NOMO-1 (cell line): ENCODE measurements at regions not wholly inside any gene's neighbourhood (a gene's known extent, or its start where the extent isn't known, plus 50 kb on each side); places are given as distances from the start of the nearest gene placed in this dataset.

Experiments
- DNase-seq, 2 experiments: peaks; one replicate each; lab custom pipeline; 2025; ENCODE audit not compliant: unreplicated experiment in 2 of 2; lab: John Stamatoyannopoulos, UW

DNA sequence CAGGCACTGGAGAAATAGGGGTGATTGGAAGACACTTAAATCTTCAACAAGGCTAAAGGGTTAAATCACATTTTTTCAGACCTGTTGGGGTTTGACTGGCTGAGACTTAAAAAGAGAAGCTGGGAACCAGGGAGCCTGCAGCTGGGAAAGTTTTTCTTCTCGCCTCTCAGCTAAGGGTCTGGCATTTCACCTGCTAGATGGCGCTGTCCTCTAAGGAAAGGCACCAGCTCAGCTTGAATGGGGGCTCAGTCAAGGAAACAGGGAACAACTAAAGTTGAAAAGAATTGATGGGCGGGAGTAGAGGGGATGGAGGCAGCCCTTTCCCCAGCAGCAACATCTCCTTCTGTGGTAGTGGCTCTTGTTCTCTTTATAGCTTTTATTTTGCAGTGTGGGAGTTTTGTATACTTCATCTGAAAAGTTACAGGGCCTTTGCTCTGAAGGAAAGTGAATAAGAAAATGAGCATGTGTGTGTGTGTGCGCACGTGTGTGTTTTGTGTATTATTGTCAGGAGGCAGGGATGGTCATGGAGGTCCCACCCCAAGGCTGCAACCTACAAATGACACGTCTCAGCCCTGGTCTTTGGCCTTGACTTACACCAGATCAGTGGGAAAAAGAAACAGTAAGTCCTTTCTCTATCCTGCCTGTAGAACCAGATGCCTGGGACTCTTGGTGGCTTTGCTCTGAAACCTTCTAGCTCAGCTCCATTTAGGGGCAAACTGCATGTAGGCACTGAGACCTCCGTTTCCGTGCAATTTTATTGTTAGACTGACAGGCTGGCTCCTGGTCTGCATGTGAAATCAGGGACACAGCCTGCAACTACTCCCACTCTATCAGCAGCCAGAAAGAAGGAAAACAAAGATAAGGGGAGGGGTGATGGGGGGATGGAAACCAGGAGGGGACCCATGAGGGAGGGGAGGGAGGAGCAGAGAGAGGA lies 316.2 kb upstream of the CLINT1 start:
- DNase-seq, result peak; percentile 50 to 51

DNA sequence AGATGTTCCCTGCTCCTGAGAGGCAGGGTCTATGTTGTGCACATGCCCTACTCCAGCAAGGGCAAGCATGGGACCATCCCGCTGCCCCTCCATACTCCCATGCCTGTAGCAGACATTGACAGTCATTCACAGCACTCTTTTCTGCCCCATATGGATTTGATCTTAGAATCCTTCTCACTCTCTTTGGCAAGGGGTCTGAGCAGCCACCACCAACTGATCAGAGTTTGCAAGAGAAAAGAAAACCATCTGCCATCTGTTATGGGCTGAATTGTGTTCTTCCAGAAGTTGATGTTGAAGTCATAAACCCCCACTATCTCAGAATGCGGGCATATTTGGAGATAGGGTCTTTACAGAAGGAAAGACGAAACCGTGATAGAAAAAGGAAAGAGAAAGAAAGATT lies 315.1 kb upstream of the CLINT1 start:
- DNase-seq, result no peak

DNA sequence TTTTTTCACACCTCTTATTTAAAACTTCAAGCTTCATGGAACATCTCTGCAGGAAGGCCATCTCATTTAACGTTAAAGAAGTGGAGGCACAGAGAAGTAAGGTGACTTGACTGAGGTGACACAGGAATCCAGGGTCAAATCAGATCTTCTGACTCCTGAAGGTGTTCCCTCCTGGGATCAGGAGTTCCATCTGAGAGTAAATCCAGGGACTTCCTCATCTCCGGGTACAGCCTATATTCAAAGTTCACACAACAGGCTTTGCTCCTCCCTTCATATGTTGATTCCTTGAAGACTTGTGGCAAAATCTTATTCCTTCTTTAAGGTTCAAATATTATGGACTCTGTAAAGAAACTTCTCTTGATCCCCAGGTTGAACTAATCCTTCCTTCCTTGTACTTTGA lies 313.1 kb upstream of the CLINT1 start:
- DNase-seq, result no peak

DNA sequence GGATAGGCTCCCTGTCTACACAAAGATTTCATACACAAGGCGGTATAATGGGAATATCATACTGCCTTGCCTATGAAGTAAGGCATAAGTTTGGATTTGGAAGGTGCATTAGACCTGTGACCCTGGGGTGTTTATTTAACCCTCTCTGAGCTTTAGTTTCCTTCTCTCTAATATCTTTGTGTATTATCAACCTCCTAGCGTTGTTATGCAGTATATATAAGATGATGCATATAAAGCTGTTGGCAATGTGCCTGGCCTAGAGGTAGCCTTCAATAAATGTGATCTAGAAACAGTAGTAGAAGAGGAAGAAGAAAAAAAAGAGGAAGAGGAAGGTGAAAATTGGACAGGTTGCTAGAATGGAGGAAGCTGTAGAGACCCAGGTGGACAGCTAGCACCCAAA lies 311.6 kb upstream of the CLINT1 start:
- DNase-seq, result peak in 1 of 2 experiments; percentile 2

DNA sequence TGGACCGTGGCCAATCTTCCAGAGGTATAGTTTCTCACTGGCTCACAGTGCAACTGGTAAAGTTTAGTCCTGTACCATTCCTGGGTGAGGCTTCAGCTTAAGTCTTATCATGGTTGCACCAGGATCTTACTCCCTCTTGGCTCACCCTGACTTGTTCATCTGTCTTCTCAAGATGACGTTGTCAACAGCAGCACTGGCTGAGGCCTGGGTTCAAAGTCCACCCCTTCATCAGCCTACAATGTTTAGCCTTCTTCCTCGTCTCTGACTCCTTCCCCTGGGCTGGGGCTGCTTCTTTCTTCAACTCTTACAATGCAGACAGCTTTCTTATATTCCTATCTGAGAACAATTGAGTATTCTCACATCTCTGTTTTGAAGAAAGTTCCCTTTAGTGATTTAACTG lies 311.1 kb upstream of the CLINT1 start:
- DNase-seq, result no peak

DNA sequence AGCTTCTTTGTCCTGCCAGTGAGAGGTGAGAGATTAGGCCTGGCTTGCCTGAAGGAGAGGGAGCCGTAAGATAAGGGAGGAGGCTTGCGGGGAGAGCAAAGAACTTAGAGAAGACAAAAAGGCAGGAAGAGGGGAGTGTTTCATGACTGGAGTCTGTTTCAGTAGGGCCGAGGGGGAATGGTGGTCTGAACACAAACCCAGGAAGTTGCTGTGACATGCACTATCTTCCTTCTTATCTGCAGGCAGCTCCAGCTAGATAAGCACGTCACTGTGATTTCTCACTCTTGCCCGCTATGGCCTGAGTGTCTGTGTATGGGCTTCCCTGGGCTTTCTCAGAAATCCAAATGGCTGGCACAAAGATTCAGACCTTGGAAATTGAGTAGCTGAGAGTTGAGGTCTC lies 307.5 kb upstream of the CLINT1 start:
- DNase-seq, result no peak

DNA sequence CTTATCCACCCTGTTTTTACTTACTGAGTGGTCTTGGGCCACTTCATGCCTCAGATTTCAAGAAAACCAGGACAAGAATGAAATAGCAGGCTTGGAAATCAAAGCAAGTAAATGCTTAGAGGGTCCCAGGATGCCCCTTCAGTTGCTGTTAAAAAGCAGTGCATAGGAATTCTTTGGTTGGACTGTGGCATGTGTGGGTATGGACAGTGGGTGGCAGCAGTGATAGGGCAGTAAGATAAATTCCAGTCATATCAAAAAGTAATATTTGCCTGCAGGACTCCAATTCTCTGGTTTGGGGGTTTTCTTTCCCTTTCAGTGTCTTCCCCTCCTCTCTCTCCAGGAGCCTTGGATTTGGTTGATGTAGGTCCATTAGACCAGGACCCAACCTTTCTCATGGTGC lies 306.7 kb upstream of the CLINT1 start:
- no peak for DNase-seq

DNA sequence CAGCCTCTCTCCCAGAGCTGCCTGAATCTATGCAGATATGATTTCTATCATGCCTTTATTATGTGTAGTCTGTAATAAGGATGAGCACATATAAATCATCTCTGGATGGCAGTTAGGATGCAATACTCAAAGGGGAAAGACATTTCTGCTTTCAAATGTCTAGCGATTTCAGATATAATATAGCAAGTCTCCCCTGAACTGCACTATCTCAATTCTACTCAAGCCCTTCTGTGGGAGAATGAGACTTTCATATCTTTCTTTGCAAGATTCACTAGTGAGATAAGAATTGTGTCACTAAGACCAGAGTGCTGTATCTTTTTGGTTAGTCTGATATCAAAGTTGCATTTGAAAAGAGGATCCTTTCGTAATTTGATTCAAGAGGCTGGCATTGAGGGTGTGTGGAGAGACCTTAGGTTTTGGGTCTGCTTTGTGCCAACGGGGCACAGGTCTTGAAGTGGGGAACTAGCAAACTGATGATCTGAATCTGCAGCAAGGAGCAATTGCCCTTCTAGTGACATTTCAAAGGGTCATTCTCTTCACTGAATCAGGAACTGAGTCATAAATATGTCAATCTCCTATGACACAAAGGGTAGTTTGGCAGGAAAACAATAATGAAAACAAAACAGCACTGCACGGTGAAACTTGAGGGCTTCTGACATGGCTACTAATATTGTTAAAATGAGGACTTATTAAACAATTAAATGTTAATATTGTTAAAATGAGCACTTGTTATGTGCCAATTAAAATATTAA lies 305.5 kb upstream of the CLINT1 start:
- DNase-seq, result no peak

DNA sequence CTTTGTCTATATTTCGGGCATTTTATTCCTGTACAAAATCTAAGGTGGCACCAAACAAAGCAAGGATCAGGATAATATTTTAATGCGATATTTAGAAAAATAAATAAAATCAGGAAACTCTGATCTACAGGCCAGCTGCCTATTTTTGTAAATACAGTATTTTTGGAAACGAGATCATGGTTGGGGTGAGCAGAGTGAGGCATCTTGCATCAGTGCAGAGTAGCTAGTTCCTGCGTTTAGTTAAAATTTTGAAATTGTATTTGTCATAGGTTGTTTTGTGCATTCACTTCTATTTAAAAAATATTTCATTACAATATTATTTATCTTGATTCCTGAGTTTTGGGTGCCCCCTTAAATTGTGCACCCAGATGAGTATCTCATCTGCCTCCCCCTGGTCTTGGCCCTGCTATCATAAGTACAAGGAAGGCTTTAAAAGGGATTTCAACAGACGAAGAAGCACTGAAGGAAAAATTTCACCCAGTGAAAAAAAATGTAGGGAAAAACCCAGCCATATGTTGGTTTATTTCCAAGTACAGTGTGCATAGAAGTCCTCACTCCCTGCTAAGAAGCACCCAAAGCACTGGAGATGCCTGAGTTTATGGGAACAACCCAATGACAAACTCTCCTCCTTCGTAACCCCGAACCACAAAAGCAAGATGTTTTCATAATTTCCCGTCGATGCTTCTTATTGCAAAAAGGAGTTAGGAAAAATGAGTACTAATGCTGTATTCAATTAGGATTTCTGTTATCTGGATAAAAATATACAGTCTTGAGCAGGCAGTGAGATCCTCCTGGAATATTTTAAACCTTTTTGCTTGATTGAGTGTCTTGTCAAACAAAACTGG lies 304.7 kb upstream of the CLINT1 start:
- no peak for DNase-seq

DNA sequence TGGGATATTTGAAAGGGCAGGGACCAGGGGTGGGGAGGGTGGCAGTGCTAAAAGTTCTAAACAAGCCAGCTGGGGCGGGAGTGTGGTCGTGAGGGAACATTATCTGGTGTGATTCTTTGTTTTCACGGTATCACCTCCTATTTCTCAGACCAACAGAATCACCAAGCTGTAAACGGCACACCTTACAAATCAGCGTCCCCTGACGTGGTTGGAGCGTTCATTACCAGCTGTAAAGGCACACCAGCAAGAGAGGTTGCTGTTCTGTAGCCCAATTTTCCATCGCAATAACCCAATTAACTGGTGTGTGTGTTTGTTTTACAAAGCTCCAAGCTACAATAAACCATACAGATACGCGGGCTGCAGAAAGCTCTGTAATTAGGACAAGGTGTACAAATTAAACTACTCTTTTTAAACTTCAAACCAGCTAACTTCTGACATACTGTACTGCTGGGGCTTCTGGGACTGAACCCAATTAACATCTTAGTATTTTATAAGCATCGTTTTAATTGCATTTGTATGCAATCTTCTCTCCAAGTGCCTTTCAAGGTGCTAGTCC lies 303.6 kb upstream of the CLINT1 start:
- DNase-seq, result no peak

DNA sequence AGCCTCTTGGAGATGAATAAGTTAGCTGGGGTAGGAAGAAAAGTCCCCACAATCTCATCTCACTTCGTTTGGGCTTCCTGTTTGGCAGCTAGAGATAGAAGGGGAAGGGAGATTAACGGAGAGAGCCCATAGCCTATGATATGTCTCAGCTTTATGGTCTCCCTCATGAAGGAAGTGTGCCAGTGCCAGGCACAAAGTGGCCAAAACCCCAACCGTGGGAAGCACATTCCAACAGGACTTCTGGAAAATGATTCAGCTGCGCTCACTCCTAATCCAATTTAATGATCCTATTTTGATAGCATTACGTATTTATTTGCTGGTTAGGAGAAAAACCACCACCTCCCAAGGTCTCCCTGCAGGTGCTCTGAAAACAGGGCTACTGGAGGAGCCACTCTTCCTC lies 303.1 kb upstream of the CLINT1 start:
- no peak for DNase-seq

DNA sequence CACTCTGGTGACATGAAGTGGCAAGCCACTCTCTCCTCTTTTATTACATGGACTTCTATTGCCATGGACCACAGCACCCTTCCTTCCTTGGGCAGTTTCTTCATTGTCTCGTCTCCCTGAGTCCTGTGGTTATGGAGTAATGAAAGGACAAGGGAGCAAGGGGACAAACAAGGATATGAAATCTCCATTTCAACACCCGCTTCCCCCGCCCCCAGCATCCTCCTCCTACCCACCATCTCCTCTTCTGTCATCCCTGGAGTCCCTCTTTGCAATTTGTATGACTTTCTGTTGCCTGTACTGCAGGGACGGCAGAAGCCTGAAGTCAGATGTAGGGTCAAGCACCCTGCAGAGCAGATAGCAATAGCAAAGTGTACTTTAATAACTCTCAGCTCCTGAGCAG lies 300.7 kb upstream of the CLINT1 start:
- no peak for DNase-seq

DNA sequence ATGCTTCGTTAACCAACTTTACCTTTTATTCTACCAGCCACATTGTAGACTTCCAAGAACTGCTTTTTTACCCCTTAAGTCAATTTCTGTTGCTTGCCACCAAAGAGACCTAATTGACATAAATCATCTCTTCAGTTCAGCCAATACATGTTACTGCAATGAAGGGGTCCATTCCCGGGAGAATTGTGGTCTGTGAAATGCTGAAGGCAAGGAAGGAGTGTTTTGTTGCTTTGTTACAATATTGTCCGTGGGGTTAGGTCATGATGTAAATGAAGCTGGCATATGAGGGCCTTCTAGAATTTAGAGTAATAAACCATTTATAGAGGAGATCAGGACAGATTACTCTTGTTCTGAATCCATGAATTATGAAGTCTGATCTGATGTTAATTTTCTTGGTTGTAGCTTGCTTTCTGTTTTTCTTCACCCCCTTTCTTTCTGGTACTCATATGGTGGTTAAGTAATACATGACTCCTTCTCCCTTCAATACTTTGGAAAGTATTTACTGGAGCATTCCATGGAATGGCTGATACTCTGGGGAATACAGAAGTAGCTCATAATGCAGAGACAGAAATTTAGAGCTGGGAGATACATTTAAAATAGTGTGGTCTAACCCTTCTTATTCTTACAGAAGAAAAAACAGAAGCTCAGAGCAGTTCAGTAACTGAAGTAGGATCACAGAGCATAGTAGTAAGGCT lies 297.0 kb upstream of the CLINT1 start:
- DNase-seq, result no peak

DNA sequence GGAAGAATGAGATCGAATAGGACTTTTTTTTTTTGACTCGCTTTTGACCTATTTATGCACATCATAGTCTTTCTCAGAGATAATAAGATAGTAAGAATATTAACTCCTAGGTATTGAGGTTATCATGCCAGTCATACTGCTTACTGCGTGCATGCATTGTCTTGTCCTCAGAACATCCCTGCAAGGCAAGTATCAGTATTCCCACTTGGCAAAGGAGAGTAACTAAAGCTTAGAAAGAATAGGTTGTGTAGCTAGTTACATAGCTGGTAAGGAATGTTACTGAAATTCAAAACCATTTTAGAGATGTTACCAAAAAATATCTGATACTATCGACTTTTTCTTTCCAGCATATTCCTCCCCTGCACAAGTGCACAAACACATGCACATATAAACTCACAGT lies 296.1 kb upstream of the CLINT1 start:
- no peak for DNase-seq

DNA sequence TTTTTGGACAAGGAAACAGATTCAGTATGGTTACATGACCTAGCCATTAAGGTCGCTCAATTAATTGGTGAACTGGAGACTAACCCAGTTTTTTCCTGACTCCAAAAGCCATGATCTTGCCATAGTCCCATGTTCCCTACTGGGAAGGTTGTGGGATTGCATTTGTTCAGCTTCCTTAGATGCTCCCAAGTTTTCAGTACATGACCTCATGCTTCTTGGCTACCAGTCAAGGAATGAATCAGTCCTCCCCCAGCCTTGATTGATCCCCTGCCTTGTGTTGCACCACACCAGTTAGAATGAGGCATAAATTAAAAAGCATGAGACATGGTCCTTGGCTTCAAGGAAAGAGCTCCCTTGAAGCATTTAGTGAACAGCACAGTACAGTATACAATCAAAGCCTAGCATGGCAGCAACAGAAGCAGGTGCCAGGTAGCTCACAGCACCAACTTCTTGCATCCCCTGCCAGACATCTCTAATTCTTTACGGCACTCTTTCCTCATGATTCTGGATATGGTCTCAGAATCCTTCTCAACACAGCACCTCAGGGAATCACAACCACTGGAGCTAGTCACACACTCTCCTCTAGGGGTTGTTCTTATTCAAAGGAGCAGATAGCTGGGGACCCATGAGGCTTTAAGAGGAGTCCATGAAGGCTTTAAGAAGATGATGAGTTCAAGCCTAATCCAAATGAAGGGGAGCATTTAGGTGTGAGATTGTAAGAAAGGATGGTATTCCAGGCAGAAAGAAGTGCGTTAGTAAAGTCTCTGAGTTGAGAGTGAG lies 295.5 kb upstream of the CLINT1 start:
- no peak for DNase-seq

DNA sequence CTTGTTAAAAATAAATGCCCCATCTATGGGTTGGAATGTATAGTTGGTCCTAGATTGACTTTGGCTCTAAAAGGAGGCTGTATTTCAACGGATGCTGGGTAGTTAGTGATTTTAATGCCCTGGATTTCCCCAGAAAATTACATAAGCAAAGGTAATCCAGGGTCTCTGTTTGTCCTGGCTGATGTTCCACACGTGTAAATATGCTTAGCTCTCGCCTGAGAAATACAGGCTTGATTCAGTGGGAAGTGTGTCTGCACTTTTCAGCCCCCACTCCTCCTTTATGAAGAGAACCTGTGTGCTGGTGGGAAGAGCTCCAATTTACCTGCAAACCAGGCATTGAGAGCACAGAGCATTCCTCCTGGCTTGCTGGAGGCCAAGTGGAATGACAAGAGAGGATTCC lies 294.6 kb upstream of the CLINT1 start:
- DNase-seq, result no peak

DNA sequence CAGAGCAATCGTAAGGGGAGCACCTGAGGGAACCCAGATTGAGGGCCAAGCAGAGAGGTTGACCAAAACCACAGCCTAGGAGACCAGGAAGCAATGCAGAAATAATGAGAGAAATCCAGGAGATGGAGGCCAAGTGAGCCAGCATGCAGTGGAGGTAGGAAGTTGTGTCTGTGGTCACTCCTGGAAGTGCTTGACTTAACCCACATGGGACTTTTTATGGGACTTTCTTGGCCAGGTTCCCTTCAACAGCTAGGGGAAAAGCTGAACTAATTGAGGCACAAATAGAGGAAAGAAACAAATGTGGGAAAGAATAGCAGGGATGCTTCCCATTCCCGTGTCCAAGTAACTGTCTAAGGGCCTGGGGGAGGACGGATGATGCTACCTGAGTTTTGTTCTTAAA lies 293.2 kb upstream of the CLINT1 start:
- no peak for DNase-seq

DNA sequence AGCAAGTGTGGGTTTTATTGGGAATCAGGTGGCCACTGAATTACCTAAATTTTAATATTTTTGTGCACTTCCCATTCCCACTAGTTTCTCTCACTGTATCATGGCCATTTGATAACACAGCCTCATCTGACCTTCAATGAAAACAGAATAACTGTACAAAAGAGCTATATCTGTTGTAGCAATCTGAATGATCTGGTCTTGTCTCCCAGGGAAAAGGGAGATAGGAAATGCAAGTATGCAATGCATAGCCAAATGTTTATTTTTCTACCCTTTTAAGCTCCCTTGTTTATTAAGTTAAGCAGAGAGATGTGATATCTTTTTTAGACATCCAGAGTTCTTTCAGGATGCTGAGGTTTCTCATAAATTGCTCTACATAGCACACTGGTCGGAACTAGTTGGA lies 288.3 kb upstream of the CLINT1 start:
- DNase-seq, result no peak

DNA sequence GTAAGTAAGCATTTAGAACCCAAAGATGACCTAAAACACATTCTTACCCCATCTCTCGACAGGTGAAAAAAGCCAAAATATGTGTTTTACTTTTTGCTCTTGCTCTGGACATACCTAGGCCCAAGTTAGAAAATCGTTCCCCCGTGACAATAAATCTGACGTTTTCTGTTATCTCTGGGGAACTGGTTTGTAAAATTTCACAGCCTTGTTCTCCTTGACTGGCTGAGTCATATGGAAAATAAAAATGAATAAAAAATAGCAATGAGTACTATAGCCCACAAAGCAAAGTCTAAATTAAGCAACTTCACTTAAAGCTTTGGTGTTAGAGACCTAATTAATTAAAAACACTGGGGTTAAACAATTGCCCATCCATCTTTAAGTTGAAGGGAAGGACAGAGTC lies 286.9 kb upstream of the CLINT1 start:
- DNase-seq, result no peak

DNA sequence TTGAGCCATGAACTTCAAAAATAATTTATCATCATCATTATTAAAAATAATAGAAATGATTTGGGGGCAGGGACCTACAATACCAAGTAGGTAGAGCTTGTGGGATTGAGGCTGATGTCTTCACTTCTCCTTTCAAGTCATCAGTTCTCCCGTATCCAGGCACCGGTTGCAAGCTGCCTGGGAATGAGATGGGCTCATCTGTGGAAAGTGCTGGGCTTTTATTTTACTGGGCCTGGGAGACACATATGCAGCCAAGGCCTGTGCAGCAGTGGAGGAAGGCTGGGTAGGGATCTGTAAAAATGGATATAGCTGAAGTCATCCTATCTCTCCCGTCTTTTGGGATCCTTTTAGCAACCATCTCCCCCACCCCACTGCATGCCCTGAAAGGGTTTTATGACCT lies 284.1 kb upstream of the CLINT1 start:
- DNase-seq, result no peak
